ENCODE measurements at regions not wholly inside any gene's neighbourhood (a gene's known extent, or its start where the extent isn't known, plus 50 kb on each side); places are given as distances from the start of the nearest gene placed in this dataset.

GRCh38 chr10:79014796-79015195 lies 54.0 kb upstream of the ZMIZ1 start:
- no peak for DNase-seq

- DNase-seq = no peak
Observed at GRCh38 chr10:79017882-79018520, 50.8 kb upstream of the ZMIZ1 start.

- DNase-seq = no peak
Observed at GRCh38 chr10:79018521-79019011, 50.2 kb upstream of the ZMIZ1 start.

Data from NCI-H1436 (cell line).